ENCODE measurements at regions not wholly inside any gene's neighbourhood (a gene's known extent, or its start where the extent isn't known, plus 50 kb on each side); places are given as distances from the start of the nearest gene placed in this dataset.

- H3K9me3 Mint-ChIP-seq (ENCODE audit: low read depth): no peaks in the 10 kb centered on the region
- peaks cover 6% of the 10 kb centered on the region for H3K27me3 Mint-ChIP-seq
- DNase-seq (ENCODE audit: low spot score, unreplicated experiment): no peak
- H3K27ac Mint-ChIP-seq: no peak overlapping the region
- H3K36me3 Mint-ChIP-seq (ENCODE audit: insufficient read depth): no peaks in the 10 kb centered on the region
- no peak overlapping the region for H3K4me3 Mint-ChIP-seq (ENCODE audit: low read depth)
- no peaks in the 10 kb centered on the region for H3K4me1 Mint-ChIP-seq (ENCODE audit: low read depth)
- no peak for TF ChIP-seq CTCF (IDR thresholded peaks at IDR 0.05; ENCODE audit: unreplicated experiment)
These were observed 160.3 kb upstream of the SYT13 start for GRCh38 chr11:45446434-45446833.

- no peak for DNase-seq (ENCODE audit: low spot score, unreplicated experiment)
- H3K36me3 Mint-ChIP-seq (ENCODE audit: insufficient read depth): no peaks in the 10 kb centered on the region
- peaks cover 3% of the 10 kb centered on the region for H3K9me3 Mint-ChIP-seq (ENCODE audit: low read depth)
- H3K4me1 Mint-ChIP-seq (ENCODE audit: low read depth): no peaks in the 10 kb centered on the region
- no peak overlapping the region for H3K4me3 Mint-ChIP-seq (ENCODE audit: low read depth)
- H3K27me3 Mint-ChIP-seq: peaks cover 6% of the 10 kb centered on the region
- H3K27ac Mint-ChIP-seq: no peak overlapping the region
- TF ChIP-seq CTCF (IDR thresholded peaks at IDR 0.05; ENCODE audit: unreplicated experiment): no peak
These were observed 158.7 kb upstream of the SYT13 start for GRCh38 chr11:45444796-45445195.

GRCh38 chr11:45440111-45440510 is 154.0 kb upstream of the SYT13 start:
- DNase-seq (ENCODE audit: low spot score, unreplicated experiment): no peak
- no peaks in the 10 kb centered on the region for H3K36me3 Mint-ChIP-seq (ENCODE audit: insufficient read depth)
- peaks cover 8% of the 10 kb centered on the region for H3K9me3 Mint-ChIP-seq (ENCODE audit: low read depth)
- no peak for TF ChIP-seq CTCF (IDR thresholded peaks at IDR 0.05; ENCODE audit: unreplicated experiment)
- H3K4me1 Mint-ChIP-seq (ENCODE audit: low read depth): no peaks in the 10 kb centered on the region
- no peak overlapping the region for H3K4me3 Mint-ChIP-seq (ENCODE audit: low read depth)
- no peak overlapping the region for H3K27ac Mint-ChIP-seq
- H3K27me3 Mint-ChIP-seq: peaks cover 9% of the 10 kb centered on the region

- Mint-ChIP-seq H3K4me3 (ENCODE audit: low read depth) (no peak overlapping the region), H3K27me3 (peaks cover 21% of the 10 kb centered on the region)
- TF ChIP-seq CTCF (IDR thresholded peaks at IDR 0.05; ENCODE audit: unreplicated experiment): no peak
These were observed 150.8 kb upstream of the SYT13 start for GRCh38 chr11:45436966-45437365.

GRCh38 chr11:45436118-45436517 is 150.0 kb upstream of the SYT13 start:
- Mint-ChIP-seq H3K27ac (no peak overlapping the region), H3K36me3 (ENCODE audit: insufficient read depth) (no peaks in the 10 kb centered on the region), H3K4me1 (ENCODE audit: low read depth) (no peaks in the 10 kb centered on the region), H3K9me3 (ENCODE audit: low read depth) (peaks cover 8% of the 10 kb centered on the region), H3K4me3 (ENCODE audit: low read depth) (no peak overlapping the region), H3K27me3 (peaks cover 21% of the 10 kb centered on the region)
- DNase-seq (ENCODE audit: low spot score, unreplicated experiment): no peak
- no peak for TF ChIP-seq CTCF (IDR thresholded peaks at IDR 0.05; ENCODE audit: unreplicated experiment)

More at GRCh38 chr11:45436966-45437365, 150.8 kb upstream of the SYT13 start:
- Mint-ChIP-seq H3K36me3 (ENCODE audit: insufficient read depth) (no peaks in the 10 kb centered on the region), H3K4me1 (ENCODE audit: low read depth) (no peaks in the 10 kb centered on the region), H3K9me3 (ENCODE audit: low read depth) (peaks cover 8% of the 10 kb centered on the region), H3K27ac (no peak overlapping the region)
- no peak for DNase-seq (ENCODE audit: low spot score, unreplicated experiment)
